Activated CD4-positive, alpha-beta T cell treated with anti-CD3 and anti-CD28 coated beads for 48 hours (primary cell): ENCODE measurements at regions not wholly inside any gene's neighbourhood (a gene's known extent, or its start where the extent isn't known, plus 50 kb on each side); places are given as distances from the start of the nearest gene placed in this dataset.
"Not testable (repeated sequence)": the region's sequence is repeated elsewhere in the genome, so short reads cannot be mapped to it uniquely, and the experiment has no call there.

Experiments used
- DNase-seq: peaks from one replicate; pipeline ENCODE4 v3.0.0-alpha.2; 2020

- not testable (repeated sequence) for DNase-seq
These were observed 147.5 kb upstream of the PRR20G start for GRCh38 chr3:127435299-127435698.

- DNase-seq, result no peak
These were observed 143.2 kb upstream of the PRR20G start for GRCh38 chr3:127431066-127431465.

- no peak for DNase-seq
These were observed 140.6 kb upstream of the PRR20G start for GRCh38 chr3:127428344-127428997.

- no peak for DNase-seq
These were observed 139.8 kb upstream of the PRR20G start for GRCh38 chr3:127427666-127428065.

- no peak for DNase-seq
These were observed 139.3 kb upstream of the PRR20G start for GRCh38 chr3:127427156-127427555.

GRCh38 chr3:127426444-127427153 is 138.8 kb upstream of the PRR20G start:
- DNase-seq, result no peak

- no peak for DNase-seq
These were observed 137.9 kb upstream of the PRR20G start for GRCh38 chr3:127425505-127426443.

- no peak for DNase-seq
These were observed 137.1 kb upstream of the PRR20G start for GRCh38 chr3:127424766-127425504.

- no peak for DNase-seq
These were observed 136.3 kb upstream of the PRR20G start for GRCh38 chr3:127423856-127424765.

- DNase-seq, result no peak
These were observed 135.0 kb upstream of the PRR20G start for GRCh38 chr3:127422663-127423375.

- DNase-seq, result no peak
These were observed 134.3 kb upstream of the PRR20G start for GRCh38 chr3:127421943-127422662.

GRCh38 chr3:127420829-127421228 is 133.0 kb upstream of the PRR20G start:
- no peak for DNase-seq

- no peak for DNase-seq
These were observed 132.1 kb upstream of the PRR20G start for GRCh38 chr3:127419641-127420553.

GRCh38 chr3:127419182-127419581 is 131.3 kb upstream of the PRR20G start:
- DNase-seq, result no peak

GRCh38 chr3:127418560-127419147 is 130.8 kb upstream of the PRR20G start:
- DNase-seq, result no peak

- DNase-seq, result no peak
These were observed 130.1 kb upstream of the PRR20G start for GRCh38 chr3:127417709-127418559.

GRCh38 chr3:127413871-127414270 is 126.0 kb upstream of the PRR20G start:
- no peak for DNase-seq

- DNase-seq, result no peak
These were observed 125.5 kb upstream of the PRR20G start for GRCh38 chr3:127413318-127413673.
